ENCODE measurements at regions not wholly inside any gene's neighbourhood (a gene's known extent, or its start where the extent isn't known, plus 50 kb on each side); places are given as distances from the start of the nearest gene placed in this dataset.

- WGBS (ENCODE audit: insufficient coverage, low coverage, missing lambda C conversion rate) = 0% methylated on average over 8 of the region's 8 CpGs
- in situ Hi-C loops (cut with MboI) = no loop called here
- FAIRE-seq = no peak
Measured at GRCh38 chr2:220072669-220073220, 445.3 kb downstream of the SLC4A3 start.

GRCh38 chr2:220075835-220076234, 448.4 kb downstream of the SLC4A3 start:
- no peaks in the 10 kb centered on the region for H4K20me1 ChIP-seq (replicated peaks; ENCODE audit: control insufficient read depth, insufficient read depth, low read length)
- no peak overlapping the region for H3K9ac ChIP-seq (ENCODE audit: insufficient read depth in 1 of 2, low read depth in 2 of 2, low read length in 2 of 2)
- 0% methylated on average over 1 of the region's 1 CpG for WGBS (ENCODE audit: insufficient coverage, low coverage, missing lambda C conversion rate)
- FAIRE-seq (no peak), ATAC-seq (no peak), DNase-seq (ENCODE audit: extremely low read depth in 1 of 4, low spot score in 3 of 4) (no peak)
- no peak overlapping the region for H3K27ac ChIP-seq (ENCODE audit: extremely low read depth, low read depth, low read length)
- POLR2A ChIA-PET = no interaction called here
- in situ Hi-C loops (cut with MboI) (no loop called here), intact Hi-C loops (cut with micrococcal nuclease) (no loop called here)
- H3K4me1 ChIP-seq (replicated peaks in 1 of 2; ENCODE audit: control insufficient read depth in 2 of 2, insufficient read depth in 2 of 2, low read length in 2 of 2) = no peaks in the 10 kb centered on the region
- CTCF ChIA-PET (ENCODE audit: low intra/inter-chr PET ratio) = no interaction called here
- H3K9me1 ChIP-seq (ENCODE audit: control insufficient read depth, insufficient read depth, low read length) = no peaks in the 10 kb centered on the region
- H3K36me3 ChIP-seq (ENCODE audit: control insufficient read depth, insufficient read depth, low read length) = no peaks in the 10 kb centered on the region
- no peak overlapping the region for H3K4me3 ChIP-seq
- H3K27me3 ChIP-seq (ENCODE audit: control insufficient read depth in 2 of 2, insufficient read depth in 2 of 2, low read length in 2 of 2) = no peaks in the 10 kb centered on the region
- H3K4me2 ChIP-seq (ENCODE audit: insufficient read depth, low read length) = no peak overlapping the region
- no peaks in the 10 kb centered on the region for H3K79me2 ChIP-seq (ENCODE audit: control insufficient read depth, insufficient read depth, low read length)
- no TSS peak for BruUV-seq (replicated peaks)
- H2AFZ ChIP-seq (ENCODE audit: low read depth, low read length) = no peak overlapping the region
- H3K9me3 ChIP-seq (replicated peaks; ENCODE audit: control insufficient read depth, insufficient read depth, low read depth, low read length) = no peaks in the 10 kb centered on the region
- TF ChIP-seq ZNF444 (CRISPR knock-in tag; IDR thresholded peaks at IDR 0.05) (no peak), GTF2F1 (IDR thresholded peaks at IDR 0.05; ENCODE audit: low read depth, low read length) (no peak), ZNF324 (CRISPR knock-in tag; IDR thresholded peaks at IDR 0.05) (no peak), HNRNPLL (IDR thresholded peaks at IDR 0.05; ENCODE audit: low read depth, low read length, poor library complexity, severe bottlenecking) (no peak), ZMIZ1 (IDR thresholded peaks at IDR 0.05; ENCODE audit: low read depth in 2 of 2, low read length in 2 of 2) (no peak), SMARCA5 (IDR thresholded peaks at IDR 0.05) (no peak), SIN3B (IDR thresholded peaks at IDR 0.05; ENCODE audit: low read depth) (no peak), STAT5B (CRISPR knock-in tag; IDR thresholded peaks at IDR 0.05) (no peak), TRIM24 (IDR thresholded peaks at IDR 0.05) (no peak), DMBX1 (CRISPR knock-in tag; IDR thresholded peaks at IDR 0.05; ENCODE audit: borderline replicate concordance) (no peak), NFE2 (IDR thresholded peaks at IDR 0.05; ENCODE audit: low read depth) (peak; percentile 34), MAFG (tag; conservative IDR thresholded peaks at IDR 0.05) (0 out of 2 replicates have a peak, but pooled peaks have one; percentile 16), HMG20B (CRISPR knock-in tag; IDR thresholded peaks at IDR 0.05) (no peak), ZNF561 (CRISPR knock-in tag; conservative IDR thresholded peaks at IDR 0.05) (no peak), ZBTB17 (CRISPR knock-in tag; IDR thresholded peaks at IDR 0.05) (no peak)

More at GRCh38 chr2:220072669-220073220, 445.3 kb downstream of the SLC4A3 start:
- H3K36me3 ChIP-seq (ENCODE audit: control insufficient read depth, insufficient read depth, low read length) = no peaks in the 10 kb centered on the region
- no peaks in the 10 kb centered on the region for H4K20me1 ChIP-seq (replicated peaks; ENCODE audit: control insufficient read depth, insufficient read depth, low read length)
- no peaks in the 10 kb centered on the region for H3K9me1 ChIP-seq (ENCODE audit: control insufficient read depth, insufficient read depth, low read length)
- H3K4me3 ChIP-seq = no peak overlapping the region
- no TSS peak for BruUV-seq (replicated peaks)
- H3K9ac ChIP-seq (ENCODE audit: insufficient read depth in 1 of 2, low read depth in 2 of 2, low read length in 2 of 2) = no peak overlapping the region
- no peak overlapping the region for H2AFZ ChIP-seq (ENCODE audit: low read depth, low read length)
- ChIA-PET POLR2A (no interaction called here), CTCF (ENCODE audit: low intra/inter-chr PET ratio) (no interaction called here)
- H3K27me3 ChIP-seq (ENCODE audit: control insufficient read depth in 2 of 2, insufficient read depth in 2 of 2, low read length in 2 of 2) = no peaks in the 10 kb centered on the region
- no peak overlapping the region for H3K27ac ChIP-seq (ENCODE audit: extremely low read depth, low read depth, low read length)
- no peaks in the 10 kb centered on the region for H3K9me3 ChIP-seq (replicated peaks; ENCODE audit: control insufficient read depth, insufficient read depth, low read depth, low read length)
- DNase-seq (ENCODE audit: extremely low read depth in 1 of 4, low spot score in 3 of 4) (no peak), ATAC-seq (no peak)
- H3K4me1 ChIP-seq (replicated peaks in 1 of 2; ENCODE audit: control insufficient read depth in 2 of 2, insufficient read depth in 2 of 2, low read length in 2 of 2) = no peaks in the 10 kb centered on the region
- no peaks in the 10 kb centered on the region for H3K79me2 ChIP-seq (ENCODE audit: control insufficient read depth, insufficient read depth, low read length)
- no peak overlapping the region for H3K4me2 ChIP-seq (ENCODE audit: insufficient read depth, low read length)
- TF ChIP-seq SAFB2 (IDR thresholded peaks at IDR 0.05; ENCODE audit: borderline replicate concordance, low read depth, low read length, severe bottlenecking) = no peak
- intact Hi-C loops (cut with micrococcal nuclease) = no loop called here

Data from K562 (cell line).